Rectal smooth muscle tissue (tissue), 1 donor: ENCODE measurements at regions not wholly inside any gene's neighbourhood (a gene's known extent, or its start where the extent isn't known, plus 50 kb on each side); places are given as distances from the start of the nearest gene placed in this dataset.

Source experiments
- H3K27ac ChIP-seq: one replicate; pipeline ENCODE4 v1.7.0; 2013; ENCODE audit warnings: low read depth, low read length, inconsistent platforms
- H3K27me3 ChIP-seq: one replicate; pipeline ENCODE4 v1.7.0; 2013; ENCODE audit warnings: low read length; ENCODE audit not compliant: control insufficient read depth, insufficient read depth
- H3K36me3 ChIP-seq: one replicate; pipeline ENCODE4 v1.7.0; 2013; ENCODE audit warnings: low read length; ENCODE audit not compliant: control insufficient read depth, insufficient read depth
- H3K4me1 ChIP-seq: one replicate; pipeline ENCODE4 v1.7.0; 2013; ENCODE audit warnings: low read length; ENCODE audit not compliant: control insufficient read depth, insufficient read depth
- H3K4me3 ChIP-seq: one replicate; pipeline ENCODE4 v1.7.0; 2013; ENCODE audit warnings: low read length
- H3K9ac ChIP-seq: one replicate; pipeline ENCODE4 v1.7.0; 2013; ENCODE audit warnings: low read length

DNA sequence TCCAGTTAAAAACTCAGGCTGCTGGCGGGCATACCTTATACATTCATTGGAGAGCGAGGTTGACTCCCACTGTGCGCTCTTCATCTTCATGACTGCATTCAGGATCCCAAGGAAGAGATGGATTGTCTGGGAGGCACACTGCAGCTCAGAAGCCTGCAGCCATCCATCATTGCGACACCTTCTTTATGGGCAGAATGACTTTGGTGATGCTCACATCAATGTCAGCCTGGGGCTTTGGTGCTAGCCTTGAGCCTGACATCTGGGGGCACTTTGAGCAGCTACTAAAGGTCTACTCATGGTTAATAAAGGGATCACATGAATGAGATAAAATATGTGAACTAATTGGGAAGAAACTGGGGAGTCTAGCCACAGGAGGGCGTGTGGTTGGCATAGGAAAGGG lies 229.3 kb downstream of the PRDM2 start:
- Histone ChIP-seq H3K4me1 (no peaks in the 10 kb centered on the region), H3K27ac (no peak overlapping the region), H3K36me3 (no peaks in the 10 kb centered on the region), H3K27me3 (no peaks in the 10 kb centered on the region), H3K9ac (no peak overlapping the region), H3K4me3 (no peak overlapping the region)

DNA sequence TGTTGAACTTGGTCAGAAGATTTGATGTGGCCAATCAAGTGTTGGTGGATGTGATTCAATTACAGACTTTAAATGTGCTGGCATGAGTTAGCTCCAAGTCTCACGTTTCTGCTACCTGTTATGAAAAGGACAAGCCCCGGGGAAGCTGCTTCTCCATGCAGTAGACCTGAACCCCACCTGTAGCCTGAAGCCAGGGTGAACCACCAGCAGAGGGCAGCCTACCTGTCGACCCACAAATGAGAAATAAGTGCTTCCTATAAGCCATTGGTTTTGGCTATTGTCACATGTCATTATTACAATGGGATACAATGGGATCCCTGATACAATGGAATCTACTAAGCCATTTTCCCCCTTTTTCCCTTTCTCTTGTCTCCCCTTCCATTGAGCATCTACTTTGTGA lies 230.2 kb downstream of the PRDM2 start:
- no peaks in the 10 kb centered on the region for H3K4me1 ChIP-seq
- H3K36me3 ChIP-seq: no peaks in the 10 kb centered on the region
- H3K4me3 ChIP-seq: no peak overlapping the region
- no peak overlapping the region for H3K27ac ChIP-seq
- no peak overlapping the region for H3K9ac ChIP-seq
- H3K27me3 ChIP-seq: no peaks in the 10 kb centered on the region

GRCh38 chr1:13931226-13931625 lies 231.2 kb downstream of the PRDM2 start:
- H3K27ac ChIP-seq: no peak overlapping the region
- no peaks in the 10 kb centered on the region for H3K27me3 ChIP-seq

DNA sequence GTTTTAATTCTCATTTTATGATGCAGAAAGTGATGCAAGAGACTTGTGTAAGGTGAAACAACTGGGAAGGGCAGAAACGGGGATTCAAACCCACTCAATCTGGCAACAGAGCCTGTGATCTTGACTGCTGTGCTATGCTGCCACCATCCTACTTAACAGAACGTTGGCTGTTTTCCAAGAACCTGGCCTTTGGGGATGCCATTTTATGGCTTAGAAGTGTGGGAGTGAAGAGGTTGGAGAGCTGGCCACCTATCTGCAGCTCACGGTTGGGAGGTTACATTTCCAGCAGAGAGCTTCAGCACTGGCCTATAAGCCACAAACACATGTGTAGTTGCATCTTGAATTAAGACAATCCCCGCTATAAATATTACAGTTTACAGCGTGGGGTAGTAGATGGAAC lies 235.3 kb downstream of the PRDM2 start:
- H3K27ac ChIP-seq: no peak overlapping the region
- no peak overlapping the region for H3K4me3 ChIP-seq
- no peaks in the 10 kb centered on the region for H3K4me1 ChIP-seq
- H3K9ac ChIP-seq: no peak overlapping the region
- no peaks in the 10 kb centered on the region for H3K27me3 ChIP-seq
- no peaks in the 10 kb centered on the region for H3K36me3 ChIP-seq

More at GRCh38 chr1:13931226-13931625, 231.2 kb downstream of the PRDM2 start:
- no peaks in the 10 kb centered on the region for H3K4me1 ChIP-seq
- no peak overlapping the region for H3K4me3 ChIP-seq
- no peaks in the 10 kb centered on the region for H3K36me3 ChIP-seq
- H3K9ac ChIP-seq: no peak overlapping the region

- Histone ChIP-seq H3K27me3 (no peaks in the 10 kb centered on the region), H3K36me3 (no peaks in the 10 kb centered on the region), H3K4me3 (no peak overlapping the region), H3K9ac (no peak overlapping the region), H3K4me1 (no peaks in the 10 kb centered on the region), H3K27ac (no peak overlapping the region)
These were observed 241.3 kb downstream of the PRDM2 start for GRCh38 chr1:13941315-13941714.

DNA sequence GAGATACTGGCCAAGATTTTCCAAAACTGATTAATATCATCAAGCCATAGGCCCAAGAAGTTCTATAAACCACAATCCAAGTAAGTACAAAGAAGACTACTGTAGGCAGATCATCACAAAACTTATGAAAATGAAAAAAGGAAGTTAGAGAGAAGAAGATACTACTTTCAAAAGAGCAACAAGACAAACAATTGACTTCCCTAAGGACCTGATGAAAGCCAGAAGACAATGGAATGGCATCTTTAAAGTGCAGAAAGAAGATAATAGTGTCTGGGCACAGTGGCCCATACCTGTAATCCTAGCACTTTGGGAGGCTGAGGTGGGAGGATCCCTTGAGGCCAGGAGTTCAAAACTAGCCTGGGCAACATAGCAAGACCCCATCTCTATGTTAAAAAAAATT lies 243.1 kb downstream of the PRDM2 start:
- no peak overlapping the region for H3K9ac ChIP-seq
- no peaks in the 10 kb centered on the region for H3K27me3 ChIP-seq
- no peak overlapping the region for H3K27ac ChIP-seq
- no peak overlapping the region for H3K4me3 ChIP-seq
- H3K4me1 ChIP-seq: no peaks in the 10 kb centered on the region
- H3K36me3 ChIP-seq: no peaks in the 10 kb centered on the region

- Histone ChIP-seq H3K27me3 (no peaks in the 10 kb centered on the region), H3K27ac (no peak overlapping the region), H3K4me1 (no peaks in the 10 kb centered on the region), H3K4me3 (no peak overlapping the region), H3K9ac (no peak overlapping the region), H3K36me3 (no peaks in the 10 kb centered on the region)
These were observed 245.9 kb downstream of the PRDM2 start for GRCh38 chr1:13945856-13946255.

- Histone ChIP-seq H3K36me3 (no peaks in the 10 kb centered on the region), H3K4me1 (no peaks in the 10 kb centered on the region), H3K27ac (no peak overlapping the region), H3K27me3 (no peaks in the 10 kb centered on the region), H3K9ac (no peak overlapping the region), H3K4me3 (no peak overlapping the region)
These were observed 247.7 kb downstream of the PRDM2 start for GRCh38 chr1:13947658-13948057.

DNA sequence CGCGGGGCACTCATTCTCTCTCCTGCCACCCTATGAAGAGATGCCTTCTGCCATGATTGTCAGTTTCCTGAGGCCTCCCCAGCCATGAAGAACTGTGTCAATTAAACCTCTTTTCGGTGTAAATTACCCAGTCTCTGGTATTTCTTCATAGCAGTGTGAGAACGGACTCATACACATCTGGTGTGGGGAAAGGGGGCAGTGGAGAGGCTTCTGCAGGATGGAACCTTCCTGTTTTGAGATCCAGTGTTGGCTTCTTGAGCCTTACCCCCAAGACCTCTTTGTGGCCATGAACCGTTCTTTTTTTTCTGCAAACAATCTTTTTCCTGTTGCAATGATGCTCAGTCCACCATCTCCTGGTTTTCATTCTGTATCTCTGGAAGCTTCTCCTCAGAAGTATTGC lies 248.4 kb downstream of the PRDM2 start:
- Histone ChIP-seq H3K27me3 (no peaks in the 10 kb centered on the region), H3K27ac (no peak overlapping the region)

GRCh38 chr1:13948888-13949391 lies 249.0 kb downstream of the PRDM2 start:
- H3K9ac ChIP-seq: no peak overlapping the region
- no peaks in the 10 kb centered on the region for H3K4me1 ChIP-seq
- no peaks in the 10 kb centered on the region for H3K36me3 ChIP-seq
- H3K27ac ChIP-seq: no peak overlapping the region
- no peak overlapping the region for H3K4me3 ChIP-seq
- no peaks in the 10 kb centered on the region for H3K27me3 ChIP-seq

More for the DNA sequence above, 248.4 kb downstream of the PRDM2 start:
- H3K4me1 ChIP-seq: no peaks in the 10 kb centered on the region
- H3K9ac ChIP-seq: no peak overlapping the region
- no peaks in the 10 kb centered on the region for H3K36me3 ChIP-seq
- H3K4me3 ChIP-seq: no peak overlapping the region

DNA sequence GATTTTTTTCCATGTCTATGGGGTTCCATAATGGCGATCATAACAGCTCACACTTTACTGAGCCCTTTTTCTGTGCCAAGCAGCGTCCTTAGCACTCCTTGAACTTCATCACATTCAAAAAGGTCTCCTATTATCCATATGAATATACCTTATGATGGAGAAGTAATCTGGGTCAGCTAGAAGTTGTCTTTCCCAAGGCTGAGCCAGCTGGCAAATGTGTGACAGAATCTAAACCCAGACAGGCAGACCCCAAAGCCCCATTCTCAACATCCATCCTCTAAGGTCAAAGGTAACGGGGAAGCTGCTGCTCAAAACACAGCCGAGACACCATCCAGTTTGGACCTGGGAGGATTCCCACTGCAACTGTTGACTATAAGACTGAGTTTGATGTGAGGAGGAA lies 249.6 kb downstream of the PRDM2 start:
- Histone ChIP-seq H3K4me1 (no peaks in the 10 kb centered on the region), H3K4me3 (no peak overlapping the region), H3K36me3 (no peaks in the 10 kb centered on the region), H3K27me3 (no peaks in the 10 kb centered on the region), H3K9ac (no peak overlapping the region), H3K27ac (no peak overlapping the region)

- Histone ChIP-seq H3K27me3 (no peaks in the 10 kb centered on the region), H3K9ac (no peak overlapping the region), H3K27ac (no peak overlapping the region), H3K36me3 (no peaks in the 10 kb centered on the region), H3K4me1 (no peaks in the 10 kb centered on the region), H3K4me3 (no peak overlapping the region)
These were observed 250.6 kb downstream of the PRDM2 start for GRCh38 chr1:13950637-13951036.

- Histone ChIP-seq H3K9ac (no peak overlapping the region), H3K4me3 (no peak overlapping the region), H3K27me3 (no peaks in the 10 kb centered on the region), H3K36me3 (no peaks in the 10 kb centered on the region), H3K4me1 (no peaks in the 10 kb centered on the region), H3K27ac (no peak overlapping the region)
These were observed 252.1 kb downstream of the PRDM2 start for GRCh38 chr1:13951793-13952751.
